Endothelial cell of umbilical vein (primary cell): ENCODE measurements at regions not wholly inside any gene's neighbourhood (a gene's known extent, or its start where the extent isn't known, plus 50 kb on each side); places are given as distances from the start of the nearest gene placed in this dataset.

Experiments used
- BruUV-seq: library from RNA; stranded (reverse); fragments of 400-500 nt; replicated peaks from 2 replicates; lab custom pipeline; 2021; lab: Mats Ljungman, UMichigan
- CTCF ChIA-PET: fragments of 300-600, 350-600 bp; sonication (Branson Sonifier 250); formaldehyde crosslinking; loops from one replicate; lab custom pipeline; 2021; ENCODE audit warnings: antibody characterized with exemption, inconsistent platforms; lab: Charles Lee
- POLR2A ChIA-PET: fragments of 300-600, 350-600 bp; sonication (Branson Sonifier 250); formaldehyde crosslinking; loops from one replicate; lab custom pipeline; 2021; ENCODE audit warnings: antibody characterized with exemption, inconsistent platforms; lab: Charles Lee
- DNase-seq: peaks from one replicate; pipeline ENCODE4 v3.0.0-alpha.2; 2011; ENCODE audit warnings: low read depth, low spot score
- FAIRE-seq: peaks from 2 replicates; lab custom pipeline; 2011; peaks lifted over from hg19 to GRCh38; lab: Jason Lieb, UNC
- H2AFZ ChIP-seq: 2 replicates; pipeline ENCODE4 v1.6.0; 2012; ENCODE audit warnings: low read depth, low read length, control low read depth, inconsistent platforms
- H3K27ac ChIP-seq: 2 replicates; pipeline ENCODE4 v1.5.1; 2011; ENCODE audit warnings: low read depth, mild to moderate bottlenecking, control low read depth, low read length, moderate library complexity; ENCODE audit not compliant: insufficient read depth
- H3K27me3 ChIP-seq, 2 experiments: 2 replicates each; pipeline versions ENCODE4 v1.6.0 to v1.6.1; 2011; ENCODE audit warnings: low read length in 2 of 2, mixed read lengths in 1 of 2; ENCODE audit not compliant: control insufficient read depth in 2 of 2, insufficient read depth in 2 of 2
- H3K36me3 ChIP-seq, 2 experiments: 2 replicates in 1 of 2; 3 replicates in 1 of 2; pipeline ENCODE4 v1.5.1; 2011; ENCODE audit warnings: low read length in 2 of 2, mild to moderate bottlenecking in 1 of 2, moderate library complexity in 1 of 2; ENCODE audit not compliant: control insufficient read depth in 2 of 2, insufficient read depth in 2 of 2; ENCODE audit errors: extremely low read depth in 1 of 2
- H3K4me1 ChIP-seq: 3 replicates; pipeline ENCODE4 v1.5.1; 2011; ENCODE audit warnings: mild to moderate bottlenecking, low read length; ENCODE audit not compliant: control insufficient read depth, insufficient read depth; ENCODE audit errors: extremely low read depth
- H3K4me2 ChIP-seq: 2 replicates; pipeline ENCODE4 v1.6.1; 2011; ENCODE audit warnings: low read length, control low read depth, mixed read lengths; ENCODE audit not compliant: insufficient read depth
- H3K4me3 ChIP-seq, 3 experiments: fragments of 200-600 bp in 1 of 3; sonication (generic), shearing (Covaris generic) in 1 of 3; replicated peaks in 1 of 3; 2 replicates each; pipeline ENCODE4 v1.5.1; 2011 to 2016; ENCODE audit warnings: control low read depth in 3 of 3, low read length in 3 of 3, mild to moderate bottlenecking in 2 of 3, inconsistent platforms in 1 of 3, low read depth in 1 of 3, moderate library complexity in 1 of 3; ENCODE audit not compliant: insufficient read depth in 1 of 3
- H3K79me2 ChIP-seq: 2 replicates; pipeline ENCODE4 v1.6.0; 2012; ENCODE audit warnings: low read length, inconsistent platforms; ENCODE audit not compliant: control insufficient read depth, insufficient read depth
- H3K9ac ChIP-seq: replicated peaks from 2 replicates; pipeline ENCODE3; 2011; ENCODE audit warnings: low read length, control low read depth; ENCODE audit not compliant: insufficient read depth; ENCODE audit errors: extremely low read depth
- H3K9me1 ChIP-seq: replicated peaks from 3 replicates; pipeline ENCODE4 v1.6.0; 2011; ENCODE audit warnings: mild to moderate bottlenecking, low read length; ENCODE audit not compliant: control insufficient read depth, insufficient read depth; ENCODE audit errors: extremely low read depth
- H3K9me3 ChIP-seq: replicated peaks from 2 replicates; pipeline ENCODE4 v1.5.1; 2012; ENCODE audit warnings: low read length, inconsistent platforms; ENCODE audit not compliant: control insufficient read depth, insufficient read depth
- H4K20me1 ChIP-seq: replicated peaks from 2 replicates; pipeline ENCODE3; 2011; ENCODE audit warnings: mild to moderate bottlenecking, low read length; ENCODE audit not compliant: control insufficient read depth, insufficient read depth; ENCODE audit errors: extremely low read depth
- EZH2 ChIP-seq: IDR thresholded peaks from 2 replicates; pipeline ENCODE4 v1.6.1; 2012; ENCODE audit warnings: borderline replicate concordance, low read depth, mild to moderate bottlenecking, moderate library complexity, low read length, inconsistent platforms; ENCODE audit not compliant: severe bottlenecking
- FOS ChIP-seq: IDR thresholded peaks from 2 replicates; pipeline ENCODE4 v1.6.1; 2011; ENCODE audit warnings: mild to moderate bottlenecking, low read length, moderate library complexity, borderline replicate concordance; ENCODE audit not compliant: insufficient read depth
- GATA2 ChIP-seq: IDR thresholded peaks from 2 replicates; pipeline ENCODE4 v1.7.0; 2011; ENCODE audit warnings: low read depth, mild to moderate bottlenecking, moderate library complexity, mixed read lengths, low read length; ENCODE audit not compliant: insufficient read length, insufficient read depth
- JUN ChIP-seq: IDR thresholded peaks from 2 replicates; pipeline ENCODE4 v1.6.1; 2011; ENCODE audit warnings: borderline replicate concordance, low read depth; ENCODE audit not compliant: insufficient read length, insufficient read depth
- MYC ChIP-seq: IDR thresholded peaks from one replicate; pipeline ENCODE4 v1.6.1; 2011; ENCODE audit warnings: mild to moderate bottlenecking, low read depth, low read length
- POLR2A ChIP-seq: IDR thresholded peaks from 2 replicates; pipeline ENCODE4 v1.6.1; 2012; ENCODE audit warnings: low read depth, mild to moderate bottlenecking, control low read depth, low read length
- POLR2AphosphoS5 ChIP-seq: IDR thresholded peaks from 2 replicates; pipeline ENCODE4 v1.6.1; 2012; ENCODE audit warnings: low read depth, mild to moderate bottlenecking, control low read depth, low read length, moderate library complexity; ENCODE audit not compliant: insufficient read depth
- dilution Hi-C: fragments of 300-500 bp; cut with MboI; formaldehyde crosslinking; loops from one replicate; pipeline ENCODE4 v1.15.0; 2019; ENCODE audit warnings: low sequenced_read_pairs; ENCODE audit not compliant: extremely low pct_ligation_motif_present
- intact Hi-C: fragments of 100-400 bp; cut with micrococcal nuclease; formaldehyde crosslinking; loops from one replicate; pipeline ENCODE4 v1.10.0; 2022
- TF ChIP-seq, protein P1 (sequence below), 2 donors: IDR thresholded peaks; 1 replicate in 1 of 2; 2 replicates in 1 of 2; pipeline ENCODE4 v1.5.1; 2011; ENCODE audit warnings: low read length in 2 of 2, mild to moderate bottlenecking in 2 of 2, moderate library complexity in 2 of 2, control low read depth in 1 of 2, inconsistent platforms in 1 of 2, low read depth in 1 of 2; ENCODE audit not compliant: insufficient read depth in 1 of 2; ENCODE audit errors: extremely low read depth in 1 of 2
- TF ChIP-seq, protein P2 (sequence below): IDR thresholded peaks from 2 replicates; pipeline ENCODE4 v1.6.1; 2011; ENCODE audit not compliant: insufficient read depth, insufficient read length

DNA sequence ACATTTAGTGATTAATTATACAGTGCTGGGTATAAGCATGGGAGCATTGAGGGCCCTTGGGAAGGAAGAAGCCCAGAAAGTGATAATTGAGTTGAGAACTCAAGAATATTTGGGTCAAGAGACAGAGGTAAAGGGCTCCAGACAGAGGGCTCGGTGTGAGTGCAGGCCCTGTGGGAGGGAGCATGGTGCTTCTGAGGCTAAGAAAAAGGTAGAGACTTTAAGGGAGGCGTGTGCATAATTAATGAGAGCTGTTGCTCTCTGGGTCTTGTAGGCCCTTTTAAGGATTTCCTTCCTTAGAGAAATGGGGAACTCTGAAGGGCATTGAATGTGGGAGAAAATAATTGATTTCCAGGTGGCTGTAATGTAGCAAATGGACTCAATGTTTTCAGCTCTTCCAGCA is 735.0 kb upstream of the POU3F3 start:
- DNase-seq = no peak
- Histone ChIP-seq H3K9ac (no peak overlapping the region), H3K79me2 (no peaks in the 10 kb centered on the region), H3K4me1 (no peaks in the 10 kb centered on the region), H3K4me2 (no peak overlapping the region), H3K27ac (no peak overlapping the region), H2AFZ (no peak overlapping the region), H4K20me1 (no peaks in the 10 kb centered on the region), H3K36me3 (no peaks in the 10 kb centered on the region), H3K9me1 (no peaks in the 10 kb centered on the region), H3K27me3 (no peaks in the 10 kb centered on the region), H3K9me3 (no peaks in the 10 kb centered on the region), H3K4me3 (no peak overlapping the region)
- FAIRE-seq = no peak
- ChIA-PET POLR2A (no interaction called here), CTCF (no interaction called here)
- no TSS peak for BruUV-seq
- dilution Hi-C loops = no loop called here
- intact Hi-C loops = no loop called here
- TF ChIP-seq MYC (no peak), JUN (no peak), EZH2 (no peak), POLR2A (no peak), POLR2AphosphoS5 (no peak), GATA2 (no peak), FOS (no peak)
- TF ChIP-seq, protein P1, sequence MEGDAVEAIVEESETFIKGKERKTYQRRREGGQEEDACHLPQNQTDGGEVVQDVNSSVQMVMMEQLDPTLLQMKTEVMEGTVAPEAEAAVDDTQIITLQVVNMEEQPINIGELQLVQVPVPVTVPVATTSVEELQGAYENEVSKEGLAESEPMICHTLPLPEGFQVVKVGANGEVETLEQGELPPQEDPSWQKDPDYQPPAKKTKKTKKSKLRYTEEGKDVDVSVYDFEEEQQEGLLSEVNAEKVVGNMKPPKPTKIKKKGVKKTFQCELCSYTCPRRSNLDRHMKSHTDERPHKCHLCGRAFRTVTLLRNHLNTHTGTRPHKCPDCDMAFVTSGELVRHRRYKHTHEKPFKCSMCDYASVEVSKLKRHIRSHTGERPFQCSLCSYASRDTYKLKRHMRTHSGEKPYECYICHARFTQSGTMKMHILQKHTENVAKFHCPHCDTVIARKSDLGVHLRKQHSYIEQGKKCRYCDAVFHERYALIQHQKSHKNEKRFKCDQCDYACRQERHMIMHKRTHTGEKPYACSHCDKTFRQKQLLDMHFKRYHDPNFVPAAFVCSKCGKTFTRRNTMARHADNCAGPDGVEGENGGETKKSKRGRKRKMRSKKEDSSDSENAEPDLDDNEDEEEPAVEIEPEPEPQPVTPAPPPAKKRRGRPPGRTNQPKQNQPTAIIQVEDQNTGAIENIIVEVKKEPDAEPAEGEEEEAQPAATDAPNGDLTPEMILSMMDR (IDR thresholded peaks at IDR 0.05; ENCODE audit: extremely low read depth in 1 of 2, insufficient read depth in 1 of 2, low read depth in 1 of 2, low read length in 2 of 2) = no peak
- TF ChIP-seq, protein P2, sequence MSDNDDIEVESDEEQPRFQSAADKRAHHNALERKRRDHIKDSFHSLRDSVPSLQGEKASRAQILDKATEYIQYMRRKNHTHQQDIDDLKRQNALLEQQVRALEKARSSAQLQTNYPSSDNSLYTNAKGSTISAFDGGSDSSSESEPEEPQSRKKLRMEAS = no peak
